Gastrocnemius medialis (tissue), 4 donors: ENCODE measurements at regions not wholly inside any gene's neighbourhood (a gene's known extent, or its start where the extent isn't known, plus 50 kb on each side); places are given as distances from the start of the nearest gene placed in this dataset.

Experiments
- ATAC-seq, 2 donors: fragments of 150-250 bp; one replicate each; pipeline ENCODE4 v1.9.1; 2016
- DNase-seq, 2 donors: peaks; one replicate each; pipeline ENCODE4 v3.0.0-alpha.2; 2019
- H3K27ac ChIP-seq, 4 donors: fragments of 200-600 bp; sonication (generic); 1 replicate in 1 of 4; 2 replicates in 3 of 4; pipeline ENCODE4 v1.5.1; 2016 to 2018; ENCODE audit warnings: mild to moderate bottlenecking in 2 of 4, moderate library complexity in 1 of 4
- H3K27me3 ChIP-seq, 3 donors: fragments of 200-600 bp; sonication (generic) in 2 of 3; 1 replicate in 1 of 3; 2 replicates in 2 of 3; pipeline versions ENCODE4 v1.5.1 to v1.6.0; 2016 to 2019; ENCODE audit warnings: mild to moderate bottlenecking in 1 of 3, moderate library complexity in 1 of 3
- H3K36me3 ChIP-seq, 2 donors: fragments of 200-600 bp; sonication (generic) in 1 of 2; one replicate each; pipeline ENCODE4 v1.5.1; 2017 to 2018
- H3K4me1 ChIP-seq, 2 donors: fragments of 200-600 bp; sonication (generic) in 1 of 2; one replicate each; pipeline ENCODE4 v1.5.1; 2016 to 2017; ENCODE audit warnings: mild to moderate bottlenecking in 2 of 2
- H3K4me3 ChIP-seq, 4 donors: fragments of 200-600 bp; sonication (generic) in 3 of 4; 1 replicate in 1 of 4; 2 replicates in 3 of 4; pipeline ENCODE4 v1.5.1; 2016 to 2019; ENCODE audit warnings: mild to moderate bottlenecking in 2 of 4
- H3K9me3 ChIP-seq, 3 donors: fragments of 200-600 bp; sonication (generic) in 2 of 3; 1 replicate in 1 of 3; 2 replicates in 2 of 3; pipeline ENCODE4 v1.5.1; 2016 to 2019
- POLR2A ChIP-seq, 2 donors: fragments of 450-650 bp; IDR thresholded peaks; one replicate each; pipeline ENCODE4 v1.6.1; 2017; ENCODE audit warnings: antibody characterized with exemption in 2 of 2, mild to moderate bottlenecking in 2 of 2, moderate library complexity in 2 of 2
- in situ Hi-C, 4 donors: fragments of 200-750 bp; cut with MboI; loops; one replicate each; pipeline versions ENCODE4 v1.15.0 to v1.8.0; 2017; ENCODE audit warnings: low sequenced_read_pairs in 4 of 4
- intact Hi-C: fragments of 100-400 bp; cut with DNase I; formaldehyde crosslinking; loops from one replicate; pipeline ENCODE4 v1.15.1; 2023; ENCODE audit warnings: low total_unique reads
- TF ChIP-seq, protein P1 (sequence below), 5 experiments: fragments of 450-650 bp in 3 of 5; fragments of 200-600 bp in 2 of 5; sonication (generic) in 2 of 5; IDR thresholded peaks in 4 of 5; conservative IDR thresholded peaks in 1 of 5; 1 replicate in 4 of 5; 2 replicates in 1 of 5; pipeline ENCODE4 v1.5.1; 2016 to 2019; ENCODE audit warnings: antibody characterized with exemption in 5 of 5, mild to moderate bottlenecking in 3 of 5, moderate library complexity in 3 of 5

DNA sequence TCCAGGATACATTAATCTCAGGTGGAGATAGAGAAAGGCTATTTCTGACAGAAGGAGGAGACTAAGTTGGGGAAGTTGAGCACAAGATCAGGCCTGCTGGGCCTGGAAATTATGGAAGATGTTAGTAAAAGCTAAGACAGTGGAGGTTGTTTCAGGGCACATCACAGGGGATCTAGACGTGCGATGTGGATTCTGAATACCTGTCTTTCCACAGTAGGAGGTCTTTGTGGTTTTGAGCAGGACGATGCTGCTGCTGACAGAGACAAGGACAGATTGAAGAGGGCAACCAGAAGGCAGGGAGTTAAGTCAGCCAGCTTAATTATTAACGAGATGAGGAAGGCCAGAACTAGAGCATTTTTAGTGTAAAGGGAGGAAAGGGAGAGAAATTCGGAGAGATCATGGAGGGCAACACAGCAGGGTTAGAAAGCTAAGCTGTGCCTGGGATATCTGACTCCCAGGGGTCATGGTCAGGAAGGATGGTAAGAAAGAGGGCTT, 384.9 kb downstream of the MAFB start:
- no peak overlapping the region for H3K4me3 ChIP-seq
- DNase-seq (no peak), ATAC-seq (no peak)
- H3K4me1 ChIP-seq, result peaks cover 22 to 38% of the 10 kb centered on the region in 2 donors
- H3K27ac ChIP-seq, result no peak overlapping the region
- TF ChIP-seq POLR2A (IDR thresholded peaks at IDR 0.05), result no peak
- TF ChIP-seq, protein P1, sequence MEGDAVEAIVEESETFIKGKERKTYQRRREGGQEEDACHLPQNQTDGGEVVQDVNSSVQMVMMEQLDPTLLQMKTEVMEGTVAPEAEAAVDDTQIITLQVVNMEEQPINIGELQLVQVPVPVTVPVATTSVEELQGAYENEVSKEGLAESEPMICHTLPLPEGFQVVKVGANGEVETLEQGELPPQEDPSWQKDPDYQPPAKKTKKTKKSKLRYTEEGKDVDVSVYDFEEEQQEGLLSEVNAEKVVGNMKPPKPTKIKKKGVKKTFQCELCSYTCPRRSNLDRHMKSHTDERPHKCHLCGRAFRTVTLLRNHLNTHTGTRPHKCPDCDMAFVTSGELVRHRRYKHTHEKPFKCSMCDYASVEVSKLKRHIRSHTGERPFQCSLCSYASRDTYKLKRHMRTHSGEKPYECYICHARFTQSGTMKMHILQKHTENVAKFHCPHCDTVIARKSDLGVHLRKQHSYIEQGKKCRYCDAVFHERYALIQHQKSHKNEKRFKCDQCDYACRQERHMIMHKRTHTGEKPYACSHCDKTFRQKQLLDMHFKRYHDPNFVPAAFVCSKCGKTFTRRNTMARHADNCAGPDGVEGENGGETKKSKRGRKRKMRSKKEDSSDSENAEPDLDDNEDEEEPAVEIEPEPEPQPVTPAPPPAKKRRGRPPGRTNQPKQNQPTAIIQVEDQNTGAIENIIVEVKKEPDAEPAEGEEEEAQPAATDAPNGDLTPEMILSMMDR (IDR thresholded peaks at IDR 0.05 in 4 of 5, conservative IDR thresholded peaks at IDR 0.05 in 1 of 5), result no peak
- H3K36me3 ChIP-seq, result no peaks in the 10 kb centered on the region
- in situ Hi-C loops, result no loop called here
- intact Hi-C loops, result loop anchor here (2.0 kb wide), 1 partner anchor 15 kb away; no protein-coding TSS in a partner anchor
- no peaks in the 10 kb centered on the region for H3K27me3 ChIP-seq
- no peaks in the 10 kb centered on the region for H3K9me3 ChIP-seq

DNA sequence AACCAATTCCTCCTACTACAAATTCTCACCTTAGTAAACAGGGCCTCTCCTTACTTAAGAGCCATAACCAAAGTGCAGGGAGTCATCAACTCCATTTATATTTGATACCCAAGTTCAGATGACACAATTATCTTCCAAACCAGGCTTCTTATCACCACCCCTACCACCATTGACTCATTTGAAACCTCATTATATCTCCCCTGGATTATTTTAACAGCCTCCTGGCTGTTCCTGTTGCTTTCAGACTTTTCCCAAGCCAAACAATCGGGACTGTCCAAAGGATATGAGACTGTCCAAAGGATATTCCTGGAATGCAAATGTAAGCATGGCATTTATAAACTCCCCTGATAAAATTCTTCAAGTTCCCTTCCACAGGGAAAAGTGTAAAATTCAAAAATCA, 394.3 kb downstream of the MAFB start:
- Histone ChIP-seq H3K36me3 (no peaks in the 10 kb centered on the region), H3K27me3 (no peaks in the 10 kb centered on the region), H3K4me3 (no peak overlapping the region), H3K9me3 (no peaks in the 10 kb centered on the region), H3K27ac (peak overlapping the region in 2 of 4 donors; percentile 67), H3K4me1 (peaks cover 12 to 22% of the 10 kb centered on the region in 2 donors)
- DNase-seq (no peak), ATAC-seq (no peak)
- TF ChIP-seq, protein P1 (IDR thresholded peaks at IDR 0.05 in 4 of 5, conservative IDR thresholded peaks at IDR 0.05 in 1 of 5), result no peak
- no peak for TF ChIP-seq POLR2A (IDR thresholded peaks at IDR 0.05)
- intact Hi-C loops (no loop called here), in situ Hi-C loops (loop anchor here in 2 of 4 donors (25.0 kb wide), 1 partner anchor 393 kb away; the partner anchor contains the start of gene MAFB (in 2 of the 2))

DNA sequence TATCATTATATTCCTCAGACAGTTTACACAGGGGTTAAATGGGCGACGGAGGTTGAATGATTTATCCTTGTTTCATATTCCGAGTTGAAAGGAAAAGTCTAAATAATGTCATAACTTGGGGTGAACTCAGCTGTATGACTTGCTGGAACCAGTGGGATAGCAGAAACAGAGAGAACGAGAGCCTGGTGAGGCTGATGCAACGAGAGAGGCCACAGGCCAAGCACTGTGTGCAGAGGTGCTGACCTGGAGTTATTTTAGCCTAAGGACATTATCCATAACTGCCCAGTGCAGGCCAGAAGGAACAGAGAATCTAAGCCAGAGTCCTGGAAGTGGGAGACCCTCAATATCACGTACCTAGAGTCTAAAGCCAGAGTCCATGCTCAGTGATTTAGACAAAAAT, 394.9 kb downstream of the MAFB start:
- in situ Hi-C loops, result loop anchor here in 2 of 4 donors (25.0 kb wide), 1 partner anchor 393 kb away; the partner anchor contains the start of gene MAFB (in 2 of the 2)
- intact Hi-C loops, result no loop called here
- no peaks in the 10 kb centered on the region for H3K27me3 ChIP-seq
- H3K9me3 ChIP-seq, result no peaks in the 10 kb centered on the region
- DNase-seq, result peak in 1 of 2 donors; percentile 35
- peak; percentile 78 to 86 for ATAC-seq
- H3K4me1 ChIP-seq, result peaks cover 12 to 22% of the 10 kb centered on the region in 2 donors
- H3K36me3 ChIP-seq, result no peaks in the 10 kb centered on the region
- H3K4me3 ChIP-seq, result no peak overlapping the region
- peak overlapping the region; percentile 39 to 67 (median 56) for H3K27ac ChIP-seq
- TF ChIP-seq, protein P1 (IDR thresholded peaks at IDR 0.05 in 4 of 5, conservative IDR thresholded peaks at IDR 0.05 in 1 of 5), result no peak

DNA sequence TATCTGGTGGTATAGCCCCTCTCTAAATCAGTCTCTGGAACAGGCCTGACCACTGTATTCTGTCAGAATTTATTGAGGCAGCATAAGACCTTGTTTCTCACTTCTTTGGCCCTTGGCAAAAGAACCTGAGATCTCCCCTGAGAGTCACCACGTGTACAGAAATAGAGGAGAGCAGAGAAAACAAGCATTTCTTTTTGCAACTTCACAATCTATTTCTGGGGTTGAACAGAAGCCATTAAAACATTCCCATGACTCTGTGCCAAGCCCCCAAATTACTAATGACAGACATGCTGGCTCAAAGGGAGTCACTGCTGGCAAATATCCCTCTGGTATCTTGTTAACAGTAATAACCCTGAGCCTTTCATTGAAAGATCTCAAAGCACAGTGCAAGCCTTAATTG, 395.3 kb downstream of the MAFB start:
- peak; percentile 28 to 34 for DNase-seq
- H3K4me3 ChIP-seq, result no peak overlapping the region
- ATAC-seq, result peak; percentile 70 to 84
- intact Hi-C loops, result no loop called here
- H3K4me1 ChIP-seq, result peaks cover 12 to 22% of the 10 kb centered on the region in 2 donors
- no peaks in the 10 kb centered on the region for H3K27me3 ChIP-seq
- TF ChIP-seq, protein P1 (IDR thresholded peaks at IDR 0.05 in 4 of 5, conservative IDR thresholded peaks at IDR 0.05 in 1 of 5), result no peak
- no peak for TF ChIP-seq POLR2A (IDR thresholded peaks at IDR 0.05)
- no peaks in the 10 kb centered on the region for H3K36me3 ChIP-seq
- H3K9me3 ChIP-seq, result no peaks in the 10 kb centered on the region
- H3K27ac ChIP-seq, result peak overlapping the region; percentile 39 to 67 (median 56)
- in situ Hi-C loops, result loop anchor here in 2 of 4 donors (25.0 kb wide), 1 partner anchor 394 kb away; the partner anchor contains the start of gene MAFB (in 2 of the 2)
